NCI-H2029 treated with DMSO at 0.1 percent for 48 hours (cell line): ENCODE measurements at regions not wholly inside any gene's neighbourhood (a gene's known extent, or its start where the extent isn't known, plus 50 kb on each side); places are given as distances from the start of the nearest gene placed in this dataset.

ENCODE experiments used
- DNase-seq: peaks from one replicate; lab custom pipeline; 2025; lab: John Stamatoyannopoulos, UW

GRCh38 chr3:168459226-168459784 lies 363.6 kb upstream of the GOLIM4 start:
- no peak for DNase-seq

GRCh38 chr3:168457954-168458539 lies 362.3 kb upstream of the GOLIM4 start:
- DNase-seq, result no peak

GRCh38 chr3:168455814-168456213 lies 360.1 kb upstream of the GOLIM4 start:
- DNase-seq, result no peak

- DNase-seq, result no peak
These were observed 357.9 kb upstream of the GOLIM4 start for GRCh38 chr3:168453623-168454022.

- DNase-seq, result no peak
These were observed 348.2 kb upstream of the GOLIM4 start for GRCh38 chr3:168443965-168444364.

GRCh38 chr3:168442502-168442901 lies 346.8 kb upstream of the GOLIM4 start:
- DNase-seq, result no peak

GRCh38 chr3:168436245-168436724 lies 340.6 kb upstream of the GOLIM4 start:
- DNase-seq, result no peak

- DNase-seq, result no peak
These were observed 335.8 kb upstream of the GOLIM4 start for GRCh38 chr3:168431491-168431890.

GRCh38 chr3:168427835-168428475 lies 332.2 kb upstream of the GOLIM4 start:
- DNase-seq, result no peak

GRCh38 chr3:168427156-168427555 lies 331.4 kb upstream of the GOLIM4 start:
- no peak for DNase-seq

- DNase-seq, result no peak
These were observed 330.3 kb upstream of the GOLIM4 start for GRCh38 chr3:168425936-168426595.

GRCh38 chr3:168424059-168424734 lies 328.5 kb upstream of the GOLIM4 start:
- no peak for DNase-seq

- no peak for DNase-seq
These were observed 327.1 kb upstream of the GOLIM4 start for GRCh38 chr3:168422843-168423242.

GRCh38 chr3:168419091-168419490 lies 323.4 kb upstream of the GOLIM4 start:
- no peak for DNase-seq

GRCh38 chr3:168417016-168417415 lies 321.3 kb upstream of the GOLIM4 start:
- no peak for DNase-seq

GRCh38 chr3:168416446-168416845 lies 320.7 kb upstream of the GOLIM4 start:
- no peak for DNase-seq

- no peak for DNase-seq
These were observed 318.4 kb upstream of the GOLIM4 start for GRCh38 chr3:168414149-168414548.

- no peak for DNase-seq
These were observed 311.7 kb upstream of the GOLIM4 start for GRCh38 chr3:168407381-168407780.

- no peak for DNase-seq
These were observed 309.6 kb upstream of the GOLIM4 start for GRCh38 chr3:168405288-168405687.

GRCh38 chr3:168398371-168399025 lies 302.8 kb upstream of the GOLIM4 start:
- no peak for DNase-seq

- no peak for DNase-seq
These were observed 301.1 kb upstream of the GOLIM4 start for GRCh38 chr3:168396861-168397260.

GRCh38 chr3:168395551-168395950 lies 299.8 kb upstream of the GOLIM4 start:
- no peak for DNase-seq
